Stimulated activated CD4-positive, alpha-beta T cell treated with anti-CD3 and anti-CD28 coated beads, Interleukin-2, amount 100 ng/mL, for 24 hours (primary cell): ENCODE measurements at regions not wholly inside any gene's neighbourhood (a gene's known extent, or its start where the extent isn't known, plus 50 kb on each side); places are given as distances from the start of the nearest gene placed in this dataset.
"Not testable (repeated sequence)": the region's sequence is repeated elsewhere in the genome, so short reads cannot be mapped to it uniquely, and the experiment has no call there.

Source experiments
- DNase-seq, 2 donors: peaks; one replicate each; pipeline ENCODE4 v3.0.0-alpha.2; 2020

DNA sequence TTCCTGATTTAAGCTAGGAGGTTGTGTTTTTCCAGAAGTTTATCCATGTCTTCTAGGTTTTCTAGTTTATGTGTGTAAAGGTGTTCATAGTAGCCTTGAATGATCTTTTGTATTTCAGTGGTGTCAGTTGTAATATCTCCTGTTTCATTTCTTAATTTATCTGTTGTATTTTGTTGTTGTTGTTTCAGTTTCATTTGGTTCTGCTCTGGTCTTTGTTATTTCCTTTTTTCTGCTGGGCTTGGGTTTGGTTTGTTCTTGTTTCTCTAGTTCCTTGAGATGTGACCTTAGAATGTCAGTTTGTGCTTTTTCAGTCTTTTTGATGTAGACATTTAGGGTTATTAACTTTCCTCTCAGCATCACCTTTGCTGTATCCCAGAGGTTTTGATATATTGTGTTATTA is 62.8 kb downstream of the SCP2D1 start:
- not testable (repeated sequence) for DNase-seq

DNA sequence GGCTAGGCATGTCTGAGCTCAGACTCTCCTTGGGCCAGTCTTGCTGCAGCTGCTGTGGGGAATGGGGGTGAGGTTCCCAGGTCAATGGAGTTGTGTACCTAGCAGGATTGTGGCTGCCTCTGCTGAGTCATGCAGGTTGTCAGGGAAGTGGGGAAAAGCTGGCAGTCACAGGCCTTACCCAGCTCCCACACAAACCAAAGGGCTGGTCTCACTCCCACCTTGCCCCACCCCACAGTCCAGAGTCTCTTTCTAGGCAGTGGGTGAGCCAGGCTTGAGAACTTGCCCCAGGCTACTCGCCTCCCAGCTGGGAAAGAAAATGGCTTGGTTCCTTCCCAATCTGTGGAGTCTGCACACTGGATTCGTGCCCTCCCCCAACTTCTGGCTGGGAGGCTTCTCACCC is 65.7 kb downstream of the SCP2D1 start:
- no peak for DNase-seq

DNA sequence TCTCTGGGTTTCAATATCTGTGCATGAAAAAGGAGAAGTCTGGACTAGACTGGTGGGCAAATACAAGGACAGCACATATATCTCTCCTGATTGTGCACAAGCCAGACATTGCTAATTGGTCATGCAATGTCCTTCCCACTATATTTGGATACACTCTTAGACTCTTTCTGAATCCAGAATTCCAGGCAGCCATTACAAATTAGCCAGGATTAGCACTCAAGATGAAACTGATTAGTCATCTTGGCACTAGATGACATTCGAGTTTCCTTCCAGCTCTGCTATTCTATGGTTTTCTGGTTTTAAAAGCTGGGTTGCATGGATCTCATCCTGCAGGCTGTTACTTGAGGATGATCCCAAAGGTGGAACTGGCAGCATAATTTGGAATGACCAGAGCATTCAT is 73.2 kb downstream of the SCP2D1 start:
- DNase-seq = no peak

DNA sequence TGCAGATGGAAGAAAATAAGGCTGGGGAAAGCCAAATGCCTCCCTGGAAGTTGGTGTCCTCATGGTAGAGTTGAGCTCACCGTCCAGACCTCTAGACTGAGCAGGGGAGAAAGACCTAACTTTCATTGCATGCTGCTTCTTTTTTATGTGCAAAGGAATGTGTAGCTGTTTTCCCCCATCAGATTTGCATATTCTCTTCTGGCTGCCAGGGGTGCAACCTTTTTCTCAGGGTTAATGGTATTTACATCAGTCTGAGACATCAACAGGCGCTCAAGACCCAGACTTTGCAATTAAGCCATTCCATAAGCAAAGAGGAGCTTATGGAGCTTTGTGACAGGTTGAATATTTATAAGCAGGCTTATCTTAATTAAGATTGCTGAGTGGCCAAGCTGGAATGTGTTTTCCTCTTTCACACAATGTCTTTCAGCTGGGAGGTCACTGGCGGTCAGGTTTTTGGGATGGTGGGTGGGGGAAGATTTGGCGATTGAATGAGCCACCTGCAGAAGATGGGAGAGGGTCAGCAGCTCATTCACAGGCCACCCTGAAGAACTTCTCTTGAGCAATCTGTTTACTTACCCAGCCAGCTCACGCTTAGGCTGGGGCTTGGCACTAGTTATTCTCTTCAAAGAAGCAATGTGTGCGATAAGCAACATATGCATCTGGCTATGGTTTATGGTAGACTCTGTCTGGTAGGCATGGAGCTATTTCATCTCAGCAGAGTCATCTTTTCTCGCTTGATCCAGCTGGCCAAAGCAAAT is 88.6 kb downstream of the SCP2D1 start:
- DNase-seq = no peak

DNA sequence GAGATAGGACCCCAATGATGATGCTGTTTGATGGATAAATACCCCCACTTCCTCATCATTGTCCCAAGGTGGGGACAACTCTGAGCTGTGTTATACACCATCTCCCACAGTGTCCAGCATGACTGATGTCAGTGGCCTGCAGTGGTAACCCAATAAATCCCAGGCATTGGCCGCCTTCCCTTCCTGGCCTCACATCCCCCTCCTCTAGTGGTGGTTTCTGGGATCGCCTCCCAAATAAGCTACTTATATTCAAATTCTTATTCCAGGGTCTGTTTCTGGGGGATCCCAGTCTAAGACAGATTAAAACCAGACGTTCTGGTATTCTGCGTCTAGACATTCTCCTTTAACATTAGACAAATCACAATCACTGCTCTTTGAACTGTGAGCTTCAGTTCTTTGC is 90.6 kb downstream of the SCP2D1 start:
- no peak for DNase-seq

DNA sequence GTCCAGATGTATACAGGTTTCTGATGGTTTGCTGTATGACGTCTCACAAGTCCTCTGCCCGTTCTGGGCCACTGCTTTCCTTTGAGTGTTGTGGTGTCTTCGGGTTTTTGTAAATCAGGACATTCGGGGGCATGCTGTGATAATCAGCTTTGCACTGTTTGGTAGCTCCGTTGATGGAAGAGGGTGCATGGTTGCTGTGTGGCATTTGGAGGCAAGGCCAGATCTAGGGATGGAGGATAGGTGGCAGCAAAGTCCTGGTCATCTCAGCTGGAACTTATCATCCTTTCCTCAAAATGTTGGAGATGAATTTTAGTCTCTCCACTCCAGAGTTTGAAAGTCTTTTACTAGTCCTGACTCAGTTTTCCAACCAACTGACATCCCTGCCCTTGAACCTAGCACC is 91.0 kb downstream of the SCP2D1 start:
- DNase-seq = no peak

DNA sequence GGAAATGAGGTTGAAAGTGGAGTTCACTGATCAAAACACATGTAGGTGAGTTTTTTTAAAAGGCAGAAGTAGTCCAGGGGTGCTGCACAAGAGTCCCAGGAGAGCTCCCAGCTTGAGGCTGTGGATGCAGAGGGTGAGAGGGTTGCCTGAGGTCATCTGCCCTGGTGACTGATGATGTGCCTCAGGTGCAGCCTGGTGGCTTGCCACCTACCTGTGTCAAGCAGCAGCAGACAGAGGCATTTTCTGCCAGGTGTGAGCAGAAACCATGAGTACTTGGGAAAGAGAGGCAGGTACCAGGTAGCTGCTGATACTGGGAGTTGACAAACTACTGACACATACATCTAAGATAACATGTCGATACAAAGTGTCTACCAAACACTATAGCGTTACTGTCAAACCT is 92.5 kb downstream of the SCP2D1 start:
- no peak for DNase-seq

DNA sequence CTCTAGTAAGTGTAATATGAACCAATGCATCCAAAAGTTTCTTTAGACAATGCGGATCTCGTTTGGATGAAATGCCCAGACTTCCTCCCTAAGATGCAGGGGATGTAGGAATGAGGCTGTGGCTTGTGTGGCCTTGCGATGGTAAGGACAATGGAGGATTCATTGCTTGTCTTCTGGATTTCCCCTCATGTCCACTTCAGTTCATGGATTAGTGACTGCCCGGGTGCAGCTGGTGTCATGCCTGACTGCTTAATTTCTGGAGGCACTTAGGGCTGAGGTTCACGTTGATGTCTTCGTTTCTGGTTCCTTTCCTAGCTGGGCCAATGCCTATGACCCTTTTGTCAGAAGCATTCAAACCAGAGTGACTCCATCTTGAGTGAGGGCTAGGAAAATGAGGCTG is 93.8 kb downstream of the SCP2D1 start:
- no peak for DNase-seq

DNA sequence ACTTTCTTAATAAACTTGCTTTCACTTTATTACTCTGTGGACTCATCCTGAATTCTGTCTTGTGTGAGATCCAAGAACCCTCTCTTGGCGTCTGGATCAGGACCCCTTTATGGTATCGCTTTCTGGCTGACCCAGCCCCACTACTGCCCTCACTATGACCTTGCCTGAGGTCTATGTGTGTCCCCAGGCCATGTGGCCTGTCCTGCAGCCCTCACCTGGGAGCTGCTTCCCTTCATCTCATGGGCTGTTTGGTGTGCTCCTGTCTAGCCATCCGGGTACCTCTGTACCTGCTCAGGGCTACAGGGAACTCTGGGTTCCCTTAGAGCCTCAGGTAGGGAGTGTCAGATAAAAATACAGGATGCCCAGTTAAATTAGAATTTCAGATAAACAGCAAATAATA is 94.5 kb downstream of the SCP2D1 start:
- DNase-seq = no peak

DNA sequence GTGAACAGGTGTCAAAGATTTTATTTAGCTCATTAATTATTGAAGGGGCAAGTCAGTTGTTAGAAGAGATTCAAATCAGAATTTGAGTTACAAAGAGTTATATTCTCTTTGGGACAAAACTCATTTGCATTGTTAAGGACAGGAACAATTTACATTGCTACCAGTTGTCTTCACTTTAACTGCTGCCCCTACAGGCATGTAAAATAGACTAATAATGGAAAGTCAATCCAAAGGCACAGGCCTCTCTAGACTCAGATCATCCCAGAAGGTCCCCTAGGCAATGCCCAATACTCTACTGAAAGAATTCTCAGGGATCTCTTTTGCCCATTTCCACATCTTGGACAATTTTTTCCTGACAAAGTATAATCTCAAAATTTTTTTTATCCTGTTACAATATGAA is 95.7 kb downstream of the SCP2D1 start:
- no peak for DNase-seq

DNA sequence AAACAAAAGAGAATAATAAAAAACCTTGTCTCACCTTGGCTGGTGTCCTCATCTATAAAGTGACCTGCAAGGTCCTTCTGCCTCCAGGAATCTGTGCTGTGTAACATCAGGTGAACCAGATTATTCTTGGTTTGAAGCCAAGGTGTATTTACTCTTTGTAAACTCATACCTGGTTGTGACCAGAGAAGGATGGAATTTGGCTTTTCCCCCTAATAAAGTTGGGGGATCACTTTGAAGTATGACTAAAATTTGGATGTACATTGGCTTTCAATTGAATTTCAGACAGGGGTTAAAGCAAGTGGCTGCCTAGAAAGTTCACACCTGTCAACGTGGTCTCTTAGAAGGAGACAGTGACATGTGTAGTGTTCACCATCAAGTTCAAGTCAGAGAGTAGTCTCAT is 100.1 kb downstream of the SCP2D1 start:
- no peak for DNase-seq

DNA sequence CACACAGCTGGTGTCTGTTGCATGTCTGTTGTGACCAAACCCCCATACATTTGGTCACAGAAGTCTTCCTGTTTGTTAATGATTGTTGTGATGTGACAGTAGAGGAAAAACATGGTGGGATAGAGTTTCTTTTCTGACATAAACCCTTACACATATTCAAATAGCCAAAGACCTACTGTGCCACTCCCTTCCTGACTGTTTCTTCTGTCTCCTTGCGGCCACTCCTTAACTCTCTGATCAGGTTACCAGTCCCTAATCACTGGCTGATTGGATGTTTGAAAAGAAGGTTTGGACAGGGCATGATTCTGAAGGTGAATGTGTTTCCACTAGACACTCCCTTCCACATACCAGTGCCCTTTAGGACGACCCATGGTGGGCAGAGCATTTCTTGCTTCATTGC is 101.2 kb downstream of the SCP2D1 start:
- DNase-seq = no peak

DNA sequence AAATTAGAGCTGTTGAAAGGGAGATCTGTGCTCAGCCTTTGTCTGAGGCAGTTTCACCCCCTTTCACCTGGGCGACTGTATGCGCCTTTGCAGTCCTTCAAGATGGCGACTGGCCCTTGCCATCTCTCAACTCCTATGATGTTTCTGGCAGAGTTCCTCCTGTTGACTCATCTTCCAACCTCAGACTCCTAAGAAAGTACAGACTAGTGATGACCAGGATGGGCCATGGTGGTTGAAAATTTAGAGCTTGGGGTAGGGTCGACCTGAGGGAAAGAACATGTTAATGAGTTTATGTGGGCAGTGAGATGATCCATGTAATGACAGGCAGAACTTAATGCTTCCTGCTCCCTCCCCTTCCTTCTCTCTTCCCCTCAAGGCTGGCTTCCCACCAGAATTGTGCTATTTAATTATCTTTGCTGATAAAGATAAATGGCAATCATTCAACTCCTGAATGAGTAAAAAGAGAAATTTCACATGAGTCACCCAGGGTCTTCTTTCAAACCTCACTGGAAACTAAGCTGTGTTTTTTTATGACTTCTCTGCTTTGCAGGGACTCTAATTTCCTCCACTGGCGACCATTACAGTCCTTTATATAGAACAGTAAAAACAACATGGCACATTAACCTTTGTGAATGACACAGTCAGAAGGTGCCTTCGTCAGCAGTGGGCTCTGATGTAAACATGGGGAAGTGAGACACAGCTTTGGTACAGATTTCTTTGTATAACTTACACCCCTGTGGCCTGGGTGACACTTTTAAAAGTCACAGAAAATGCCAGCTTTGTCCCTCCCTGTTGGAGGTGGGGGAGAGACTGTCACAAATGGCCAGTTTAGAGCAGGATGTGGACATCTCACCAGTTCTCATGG is 103.5 kb downstream of the SCP2D1 start:
- DNase-seq = no peak

DNA sequence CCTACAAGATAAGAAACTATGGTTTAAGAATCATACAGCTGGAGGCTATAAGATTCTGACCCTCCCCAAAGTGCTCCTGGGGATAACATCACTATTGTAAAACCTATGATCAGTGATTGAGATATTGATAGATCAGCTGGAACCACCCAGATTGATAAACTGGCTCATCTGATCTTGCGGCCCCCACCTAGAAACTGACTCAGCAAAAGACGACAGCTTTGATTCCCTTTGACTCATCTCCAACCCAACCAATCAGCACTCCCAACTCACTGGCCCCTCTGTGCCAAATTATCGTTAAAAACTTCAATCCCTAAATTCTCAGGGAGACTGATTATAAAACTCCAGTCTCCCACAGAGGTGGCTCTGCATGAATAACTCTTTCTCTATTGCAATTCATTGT is 106.4 kb downstream of the SCP2D1 start:
- DNase-seq = no peak

DNA sequence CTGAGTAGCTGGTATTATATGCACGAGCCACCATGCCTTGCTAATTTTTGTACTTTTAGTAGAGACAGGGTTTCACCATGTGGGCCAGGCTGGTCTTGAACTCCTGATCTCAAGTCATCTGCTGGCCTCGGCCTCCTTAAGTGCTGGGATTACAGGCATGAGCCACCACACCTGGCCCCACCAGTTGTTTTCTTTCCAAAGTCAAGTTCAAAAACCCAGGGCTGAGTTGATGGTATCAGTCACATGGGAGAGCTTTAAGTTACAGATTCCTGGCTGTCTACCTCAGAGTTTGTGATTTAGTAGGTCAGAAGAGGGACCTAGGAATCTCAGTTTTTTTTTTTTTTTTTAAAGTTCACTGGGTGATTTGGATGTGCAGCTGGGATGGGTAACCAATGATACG is 107.7 kb downstream of the SCP2D1 start:
- no peak for DNase-seq

DNA sequence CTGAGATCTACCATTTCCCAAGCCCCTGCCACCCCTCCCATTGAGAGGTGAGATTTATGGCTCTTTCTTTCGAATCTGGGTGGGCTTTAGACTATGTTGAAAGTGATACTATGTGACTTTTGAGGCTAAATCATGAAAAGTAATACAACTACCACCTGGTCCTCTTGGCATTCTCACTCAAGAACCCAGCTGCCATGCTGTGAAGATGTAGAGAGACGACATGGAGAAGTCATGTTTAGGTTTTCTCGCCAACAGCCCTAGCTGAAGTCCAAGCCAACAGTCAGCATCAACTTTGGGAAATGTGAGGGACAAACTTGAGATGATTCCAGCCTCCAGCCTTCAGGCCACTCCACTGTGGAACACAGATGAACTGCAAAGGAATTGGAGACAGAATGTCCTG is 108.7 kb downstream of the SCP2D1 start:
- DNase-seq = no peak

DNA sequence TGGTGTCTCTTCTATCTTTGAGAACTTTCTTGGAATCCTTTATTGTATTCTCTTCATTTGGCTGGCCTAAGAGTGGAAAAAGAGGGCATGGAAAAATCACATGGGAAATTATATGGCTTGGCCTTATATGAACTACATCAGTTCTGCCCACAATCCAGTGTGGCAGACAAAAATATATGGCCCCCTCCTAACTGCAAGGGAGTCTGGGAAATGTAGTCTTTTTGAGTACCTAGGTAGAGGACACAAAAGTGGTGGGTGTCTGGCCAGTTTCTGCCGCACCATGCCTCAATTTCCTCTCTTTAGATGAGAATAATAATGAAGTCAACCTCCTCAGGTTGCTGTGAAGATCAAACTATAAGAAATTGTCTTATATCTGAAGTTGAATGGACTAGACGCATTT is 109.3 kb downstream of the SCP2D1 start:
- DNase-seq = no peak

DNA sequence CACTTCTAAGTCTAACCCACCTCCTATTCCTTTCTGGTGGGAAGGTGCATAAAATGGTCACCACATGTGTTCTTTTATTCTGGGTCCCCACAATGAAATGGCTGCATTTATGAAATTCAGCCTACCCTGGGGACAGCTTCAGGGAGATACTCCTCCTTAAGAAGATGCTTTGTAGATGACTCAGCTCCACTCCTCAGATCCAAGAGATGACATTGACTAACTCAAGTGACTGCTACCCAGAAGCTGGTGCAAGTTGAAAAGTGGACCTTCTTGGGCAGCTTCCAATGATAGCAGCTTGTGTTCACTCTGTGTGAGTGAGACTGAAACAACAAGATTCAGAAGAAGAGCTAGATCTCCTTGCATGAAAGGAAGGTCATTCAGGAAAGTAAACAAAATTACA is 113.4 kb downstream of the SCP2D1 start:
- no peak for DNase-seq

DNA sequence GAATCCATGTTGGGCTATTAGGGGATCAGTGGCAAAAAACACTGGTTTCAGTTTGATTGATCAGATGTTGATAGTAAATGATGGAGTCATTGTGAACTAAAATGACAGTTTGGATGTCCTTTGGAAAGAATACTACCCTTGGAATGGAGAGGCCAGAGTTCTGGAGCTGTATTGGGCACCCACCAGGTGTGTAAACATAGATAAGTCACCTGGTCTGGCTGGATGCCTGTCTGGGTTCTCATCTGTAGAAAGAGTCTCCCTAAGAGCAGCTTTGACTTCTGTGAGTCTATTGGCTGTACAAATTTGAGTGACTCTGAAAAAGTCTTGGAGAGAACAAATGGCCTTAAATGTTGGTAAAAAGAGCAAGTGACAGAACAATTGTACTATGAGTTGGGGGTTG is 115.0 kb downstream of the SCP2D1 start:
- no peak for DNase-seq

DNA sequence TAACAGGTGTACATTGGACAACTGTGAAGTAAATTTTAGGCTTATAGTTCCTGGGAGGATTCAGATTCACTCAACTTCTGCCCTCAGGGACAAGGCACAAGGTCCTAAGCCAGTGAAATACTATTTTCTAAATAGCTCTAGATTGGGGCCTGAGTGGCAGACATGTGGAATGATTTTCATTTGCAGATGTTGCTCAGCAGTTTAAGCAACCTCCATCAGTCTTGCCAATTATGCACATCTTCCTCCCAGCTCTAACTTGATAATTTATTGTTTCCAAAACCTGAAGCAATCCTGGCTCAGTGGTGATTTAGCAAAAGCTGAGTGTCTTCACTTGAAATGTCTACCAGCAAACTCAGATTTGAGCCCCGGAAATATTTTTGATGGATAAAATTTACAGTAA is 116.2 kb downstream of the SCP2D1 start:
- DNase-seq = no peak

DNA sequence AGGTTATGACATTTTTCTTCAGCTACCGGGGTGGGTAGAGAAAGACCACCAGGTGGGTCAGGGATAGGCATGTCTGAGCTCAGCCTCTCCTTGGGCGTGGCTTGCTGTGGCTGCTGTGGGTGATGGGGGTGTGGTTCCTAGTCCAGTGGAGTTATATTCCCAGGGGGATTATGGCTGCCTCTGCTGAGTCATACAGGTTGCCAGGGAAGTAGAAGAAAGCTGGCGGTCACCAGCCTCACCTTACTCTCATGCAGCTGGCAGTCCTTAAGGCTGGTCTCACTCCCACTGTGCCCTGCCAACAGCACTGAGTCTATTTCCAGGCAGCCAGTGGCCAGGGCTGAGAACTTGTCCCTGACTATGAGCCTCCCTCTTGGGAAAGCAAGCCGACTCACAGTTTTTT is 130.0 kb downstream of the SCP2D1 start:
- no peak for DNase-seq

DNA sequence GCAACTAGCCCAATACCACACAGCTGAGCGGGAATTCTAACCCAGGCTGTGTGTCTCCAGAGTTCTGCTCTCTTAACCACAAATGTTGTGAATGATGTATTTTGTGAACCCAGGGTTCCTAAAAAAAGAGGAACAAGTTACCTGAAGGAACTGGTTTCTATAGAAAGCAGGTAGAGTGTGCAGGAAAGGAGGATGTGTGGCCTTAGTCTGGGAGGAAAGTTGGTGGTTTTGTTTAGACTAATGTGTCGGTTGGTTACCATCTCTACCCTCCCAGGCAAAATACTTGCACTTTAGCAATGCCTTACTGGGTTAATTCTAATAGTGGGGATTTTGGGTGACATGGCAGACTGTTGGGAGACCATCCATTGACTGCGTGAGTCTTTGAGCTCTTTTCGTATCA is 143.3 kb downstream of the SCP2D1 start:
- no peak for DNase-seq

DNA sequence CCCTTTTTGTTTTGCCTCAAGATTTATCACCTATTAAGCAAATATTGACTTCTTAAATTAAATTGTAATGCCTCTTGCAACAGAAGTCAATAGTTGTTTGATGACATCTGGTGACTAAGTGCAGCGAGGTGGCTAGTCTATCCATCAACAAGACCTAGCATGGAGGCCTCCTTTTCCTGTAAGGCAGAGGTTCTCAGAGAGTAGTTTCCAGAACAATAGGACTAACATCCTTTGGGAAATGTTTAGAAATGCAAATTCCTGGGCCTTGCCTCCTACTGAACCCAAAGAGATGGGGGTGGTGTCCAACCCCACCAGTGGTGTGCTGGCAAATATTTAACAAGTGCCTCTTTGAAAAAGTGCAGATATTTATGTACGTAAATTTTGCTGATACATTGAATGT is 143.7 kb downstream of the SCP2D1 start:
- no peak for DNase-seq

DNA sequence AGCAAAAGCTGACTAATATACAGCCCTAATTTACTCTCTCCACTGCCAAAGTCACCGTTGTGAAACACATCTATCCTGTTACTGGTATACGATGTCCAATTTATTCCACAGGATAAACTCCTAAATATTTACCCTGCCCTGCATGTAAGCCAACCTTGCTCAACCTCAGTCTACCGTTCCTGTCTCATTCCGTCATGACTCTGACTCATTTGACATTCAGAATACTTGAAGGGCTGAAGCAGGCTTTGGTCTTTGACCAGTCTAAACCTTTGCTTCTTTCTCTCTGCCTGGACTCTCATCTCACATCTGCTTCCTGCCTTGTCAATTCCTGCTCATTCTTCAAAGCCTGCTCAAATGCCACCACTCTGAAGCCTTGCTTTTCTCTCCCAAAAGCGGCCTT is 157.5 kb downstream of the SCP2D1 start:
- DNase-seq = no peak

DNA sequence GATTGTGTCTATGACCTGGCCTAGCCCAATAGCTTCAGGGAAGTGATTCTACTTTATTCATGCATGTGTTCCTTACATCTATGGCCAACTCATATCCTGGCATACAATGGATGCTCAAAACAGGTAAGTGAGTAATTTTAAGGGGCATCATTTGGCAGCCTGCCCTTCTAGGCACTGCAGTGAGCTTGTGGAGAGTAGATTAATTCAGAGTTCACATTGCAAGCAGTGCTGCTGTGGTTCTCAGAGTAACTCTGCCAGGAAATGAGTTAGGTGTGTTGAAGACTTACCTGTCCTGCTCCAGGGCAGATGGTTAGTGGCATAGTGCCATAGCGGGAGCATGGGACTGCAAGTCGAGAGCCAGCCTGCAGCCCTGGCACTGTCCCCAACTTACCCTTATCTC is 158.0 kb downstream of the SCP2D1 start:
- DNase-seq = no peak
